Activated T-cell treated with anti-CD3 and anti-CD28 coated beads, Interleukin-2, amount 50 U/mL, for 24 hours (primary cell): ENCODE measurements at regions not wholly inside any gene's neighbourhood (a gene's known extent, or its start where the extent isn't known, plus 50 kb on each side); places are given as distances from the start of the nearest gene placed in this dataset.

ENCODE experiments used
- DNase-seq: peaks from one replicate; pipeline ENCODE4 v3.0.0-alpha.2; 2020
- H3K27ac Mint-ChIP-seq: 2 replicates; pipeline ENCODE4 v1.8.0; 2020; ENCODE audit warnings: mild to moderate bottlenecking, mixed read lengths
- H3K27me3 Mint-ChIP-seq: 2 replicates; pipeline ENCODE4 v1.8.0; 2020; ENCODE audit warnings: mixed read lengths
- H3K36me3 Mint-ChIP-seq: 2 replicates; pipeline ENCODE4 v1.8.0; 2020; ENCODE audit warnings: low read depth, mixed read lengths
- H3K4me1 Mint-ChIP-seq: 2 replicates; pipeline ENCODE4 v1.8.0; 2020; ENCODE audit warnings: low read depth, mixed read lengths
- H3K4me3 Mint-ChIP-seq: 2 replicates; pipeline ENCODE4 v1.8.0; 2020; ENCODE audit warnings: mild to moderate bottlenecking, moderate library complexity, mixed read lengths
- H3K9me3 Mint-ChIP-seq: 2 replicates; pipeline ENCODE4 v1.8.0; 2020; ENCODE audit warnings: mixed read lengths

DNA sequence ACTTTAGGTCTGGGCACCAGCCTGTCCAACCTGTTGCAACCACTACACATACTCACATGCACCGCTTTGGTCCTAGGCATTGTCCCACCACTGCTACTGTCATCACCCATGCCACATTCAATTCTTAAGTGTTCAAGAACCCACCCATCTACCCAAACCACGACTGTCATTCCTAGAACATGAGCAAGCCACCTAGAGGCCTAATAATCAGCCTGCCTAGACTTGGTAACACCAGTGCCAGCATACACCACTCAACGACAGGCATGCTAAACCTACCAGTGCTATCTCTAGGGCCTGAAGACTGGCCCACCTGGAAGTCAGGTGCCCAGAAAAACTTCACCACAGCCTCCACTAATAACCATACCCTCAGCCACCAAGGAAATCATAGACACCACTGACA lies 532.8 kb upstream of the DEPDC1 start:
- H3K27me3 Mint-ChIP-seq = no peaks in the 10 kb centered on the region
- H3K9me3 Mint-ChIP-seq = peaks cover 46% of the 10 kb centered on the region
- no peak overlapping the region for H3K27ac Mint-ChIP-seq
- DNase-seq = no peak
- H3K36me3 Mint-ChIP-seq = no peaks in the 10 kb centered on the region
- no peaks in the 10 kb centered on the region for H3K4me1 Mint-ChIP-seq
- H3K4me3 Mint-ChIP-seq = no peak overlapping the region

DNA sequence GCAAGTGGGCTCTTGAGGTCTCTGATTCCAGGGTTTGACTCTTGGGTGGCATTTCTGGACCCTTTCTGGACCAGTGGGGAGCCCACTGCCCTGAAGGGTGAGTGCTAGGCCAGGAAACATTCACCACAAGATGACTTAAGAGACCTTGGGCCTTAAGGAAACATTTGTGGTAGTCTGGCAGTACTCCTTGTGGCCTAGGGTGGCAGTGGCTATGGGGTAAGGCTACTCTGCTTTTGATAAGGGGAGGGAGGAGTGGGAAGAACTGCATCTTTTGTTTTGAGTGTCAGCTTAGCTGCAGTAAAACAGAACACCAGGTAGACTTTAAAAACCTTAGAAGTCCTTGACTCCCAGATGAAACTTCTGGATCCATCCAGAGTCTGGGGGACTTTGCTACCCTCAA lies 529.3 kb upstream of the LRRC7 start:
- Mint-ChIP-seq H3K4me1 (no peaks in the 10 kb centered on the region), H3K36me3 (no peaks in the 10 kb centered on the region), H3K27ac (no peak overlapping the region), H3K27me3 (no peaks in the 10 kb centered on the region), H3K4me3 (no peak overlapping the region), H3K9me3 (peaks cover 26% of the 10 kb centered on the region)
- DNase-seq = no peak

DNA sequence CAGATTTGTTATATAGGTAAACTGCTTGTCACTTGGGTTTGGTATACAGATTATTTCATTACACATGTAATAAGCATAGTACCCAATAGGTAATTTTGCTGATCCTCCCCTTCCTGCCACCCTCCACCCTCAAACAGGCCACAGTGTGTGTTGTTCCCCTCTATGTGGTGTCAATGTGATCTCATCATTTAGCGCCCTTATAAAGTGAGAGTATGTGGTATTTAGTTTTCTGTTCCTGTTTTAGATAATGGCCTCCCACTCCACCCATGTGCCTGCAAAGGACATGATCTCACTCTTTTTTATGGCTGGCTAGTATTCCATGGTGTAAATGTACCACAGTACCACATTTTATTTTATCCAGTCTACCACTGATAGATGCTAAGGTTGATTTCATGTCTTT lies 522.1 kb upstream of the LRRC7 start:
- H3K4me1 Mint-ChIP-seq = no peaks in the 10 kb centered on the region
- DNase-seq = no peak
- no peak overlapping the region for H3K27ac Mint-ChIP-seq
- H3K4me3 Mint-ChIP-seq = no peak overlapping the region
- H3K27me3 Mint-ChIP-seq = no peaks in the 10 kb centered on the region
- H3K9me3 Mint-ChIP-seq = peaks cover 4% of the 10 kb centered on the region
- no peaks in the 10 kb centered on the region for H3K36me3 Mint-ChIP-seq

DNA sequence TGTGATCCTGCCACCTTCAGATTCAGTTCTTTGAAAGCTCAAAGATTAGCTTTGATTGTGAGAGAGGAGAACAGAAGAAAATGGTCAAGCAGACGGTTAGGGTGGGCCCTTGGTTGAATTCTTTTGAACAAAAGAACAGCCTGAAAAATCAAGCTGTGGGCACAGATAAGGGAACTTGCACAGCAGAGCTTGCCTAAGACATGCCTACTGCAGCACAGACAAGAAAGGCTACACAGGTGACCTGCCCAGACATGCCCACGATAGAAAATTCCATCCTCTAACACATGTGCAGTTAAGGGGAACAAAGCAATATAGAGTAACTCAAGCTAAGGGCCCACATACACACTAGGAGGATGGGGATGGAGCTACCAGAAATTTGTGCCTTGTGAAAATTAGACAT lies 512.5 kb upstream of the LRRC7 start:
- Mint-ChIP-seq H3K4me1 (no peaks in the 10 kb centered on the region), H3K27me3 (no peaks in the 10 kb centered on the region), H3K27ac (no peak overlapping the region), H3K9me3 (peaks cover 9% of the 10 kb centered on the region), H3K4me3 (no peak overlapping the region), H3K36me3 (no peaks in the 10 kb centered on the region)
- DNase-seq = no peak

DNA sequence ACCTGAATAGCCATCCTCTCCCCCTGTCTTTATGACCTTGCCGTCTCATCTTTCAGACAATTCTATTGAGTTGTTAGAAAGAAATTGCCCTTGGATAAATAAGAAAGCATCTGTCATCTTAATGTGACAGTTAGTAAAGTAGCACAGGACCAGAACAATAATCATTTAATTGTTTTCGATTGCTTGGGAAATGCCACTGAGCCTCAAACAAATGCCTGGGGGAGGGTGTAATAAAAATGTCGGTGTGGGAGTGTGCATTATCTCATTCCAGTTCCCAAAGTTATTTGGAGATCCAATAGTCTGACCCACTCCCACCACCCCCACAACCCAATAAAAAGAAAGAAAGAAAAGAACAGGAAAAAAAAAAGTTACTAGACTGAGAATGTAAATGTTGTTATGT lies 509.3 kb upstream of the LRRC7 start:
- Mint-ChIP-seq H3K27ac (no peak overlapping the region), H3K4me1 (no peaks in the 10 kb centered on the region), H3K27me3 (no peaks in the 10 kb centered on the region), H3K9me3 (peaks cover 5% of the 10 kb centered on the region), H3K4me3 (no peak overlapping the region), H3K36me3 (no peaks in the 10 kb centered on the region)
- no peak for DNase-seq

DNA sequence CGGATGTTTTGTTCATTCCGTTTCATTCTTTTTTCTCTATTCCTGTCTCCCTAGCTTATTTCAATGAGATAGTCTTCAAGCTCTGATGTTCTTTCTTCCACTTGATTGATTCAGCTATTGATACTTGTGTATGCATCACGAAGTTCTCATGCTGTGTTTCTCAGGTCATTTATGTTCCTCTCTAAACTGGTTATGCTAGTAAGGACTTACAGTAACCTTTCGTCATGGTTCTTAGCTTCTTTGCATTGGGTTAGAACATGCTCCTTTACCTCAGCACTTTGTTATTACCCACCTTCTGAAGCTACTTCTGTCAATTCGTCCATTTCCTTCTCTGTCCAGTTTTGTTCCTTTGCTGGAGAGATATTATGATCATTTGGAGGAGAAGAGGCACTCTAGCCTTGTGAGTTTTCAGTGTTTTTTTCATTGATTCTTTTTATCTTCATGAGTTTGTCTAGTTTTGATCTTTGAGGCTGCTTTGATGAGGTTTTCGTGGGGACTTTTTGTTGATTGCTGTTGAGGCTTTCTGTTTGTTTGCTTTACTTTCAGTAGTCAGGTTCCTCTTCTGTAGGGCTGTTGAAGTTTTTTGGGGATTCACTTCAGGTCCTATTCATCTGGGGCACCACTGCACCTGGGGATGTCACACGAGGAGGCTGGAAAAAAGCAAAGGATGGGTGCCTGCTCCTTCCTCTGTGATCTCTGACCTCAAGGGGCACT lies 496.9 kb upstream of the LRRC7 start:
- Mint-ChIP-seq H3K4me1 (no peaks in the 10 kb centered on the region), H3K27ac (no peak overlapping the region), H3K4me3 (no peak overlapping the region), H3K36me3 (no peaks in the 10 kb centered on the region), H3K9me3 (peaks cover 10% of the 10 kb centered on the region), H3K27me3 (no peaks in the 10 kb centered on the region)
- no peak for DNase-seq

DNA sequence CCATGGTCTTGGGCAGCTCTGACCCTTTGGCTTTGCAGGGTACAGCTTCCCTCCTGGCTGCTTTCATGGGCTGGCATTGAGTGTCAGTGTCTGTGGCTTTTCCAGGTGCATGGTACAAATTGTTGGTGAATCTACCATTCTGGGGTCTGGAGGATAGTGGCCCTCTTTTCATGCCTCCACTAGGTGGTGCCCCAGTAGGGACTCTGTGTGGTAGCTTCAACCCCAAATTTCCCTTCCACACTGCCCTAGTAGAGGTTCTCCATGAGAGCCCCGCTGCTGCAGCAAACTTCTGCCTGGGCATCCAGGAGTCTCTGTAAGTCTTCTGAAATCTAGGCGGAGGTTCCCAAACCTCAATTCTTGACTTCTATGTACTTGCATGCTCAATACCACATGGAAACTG lies 494.5 kb upstream of the LRRC7 start:
- no peak for DNase-seq
- H3K4me3 Mint-ChIP-seq = no peak overlapping the region
- H3K27me3 Mint-ChIP-seq = no peaks in the 10 kb centered on the region
- no peaks in the 10 kb centered on the region for H3K4me1 Mint-ChIP-seq
- no peak overlapping the region for H3K27ac Mint-ChIP-seq
- H3K36me3 Mint-ChIP-seq = no peaks in the 10 kb centered on the region
- H3K9me3 Mint-ChIP-seq = peaks cover 6% of the 10 kb centered on the region

DNA sequence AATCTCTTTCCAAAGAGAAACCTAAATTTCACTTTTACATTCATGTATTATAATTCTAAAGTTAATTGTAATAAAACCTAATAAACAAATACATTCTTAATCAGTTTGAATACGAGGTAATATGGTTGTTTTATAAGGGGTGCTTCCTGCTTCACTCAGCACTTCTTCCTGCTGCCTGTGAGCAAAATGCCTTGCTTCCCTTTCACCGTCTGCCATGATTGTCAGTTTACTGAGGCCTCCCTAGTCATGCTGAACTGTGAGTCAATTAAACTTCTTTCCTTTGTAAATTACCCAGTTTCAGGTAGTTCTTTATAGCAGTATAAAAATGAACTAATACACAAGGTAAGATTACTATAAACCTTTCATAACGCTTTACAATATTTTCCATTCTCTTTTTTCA lies 491.1 kb upstream of the LRRC7 start:
- Mint-ChIP-seq H3K36me3 (no peaks in the 10 kb centered on the region), H3K4me3 (no peak overlapping the region), H3K27me3 (no peaks in the 10 kb centered on the region), H3K27ac (no peak overlapping the region), H3K9me3 (peaks cover 4% of the 10 kb centered on the region), H3K4me1 (no peaks in the 10 kb centered on the region)
- DNase-seq = no peak

DNA sequence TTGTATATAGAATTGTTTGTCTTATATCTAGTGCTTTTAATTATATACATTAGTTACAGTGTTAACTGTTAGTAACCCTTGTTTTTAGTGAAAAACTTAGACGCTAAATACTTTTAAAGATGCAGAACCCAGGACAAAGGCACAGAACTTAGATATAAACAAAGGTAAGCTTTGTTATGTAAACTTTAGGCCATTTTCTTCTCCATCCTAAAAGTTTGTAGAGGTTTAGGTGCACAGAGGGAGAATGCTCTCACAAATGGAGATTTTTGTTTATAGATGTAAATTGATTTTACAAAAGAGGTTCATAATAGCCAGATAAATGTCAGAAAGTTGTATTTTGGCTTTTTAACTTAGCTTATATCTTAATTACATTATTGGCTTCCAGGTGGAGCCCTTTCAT lies 490.5 kb upstream of the LRRC7 start:
- peaks cover 5% of the 10 kb centered on the region for H3K9me3 Mint-ChIP-seq
- H3K27ac Mint-ChIP-seq = no peak overlapping the region
- no peaks in the 10 kb centered on the region for H3K4me1 Mint-ChIP-seq
- DNase-seq = no peak
- no peaks in the 10 kb centered on the region for H3K36me3 Mint-ChIP-seq
- H3K4me3 Mint-ChIP-seq = no peak overlapping the region
- no peaks in the 10 kb centered on the region for H3K27me3 Mint-ChIP-seq

DNA sequence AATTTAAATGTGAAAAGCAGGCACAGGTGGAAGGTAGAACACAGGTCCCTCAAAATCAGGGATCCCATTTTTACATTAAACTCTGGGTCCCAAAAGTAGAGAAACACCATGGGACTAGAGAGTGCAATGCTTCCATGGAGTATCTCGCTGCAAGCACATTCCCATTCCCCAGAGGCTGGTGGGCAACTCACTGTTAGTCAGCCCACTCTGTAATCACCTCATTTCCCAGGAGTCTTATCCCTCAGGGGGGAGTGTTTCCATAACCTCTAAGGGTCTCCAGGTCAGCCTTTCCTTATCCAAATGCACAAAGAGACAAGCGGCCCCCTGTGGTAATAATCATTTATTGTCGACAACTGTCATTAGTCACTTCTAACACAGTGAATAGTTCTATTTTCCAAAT lies 490.1 kb upstream of the LRRC7 start:
- H3K4me1 Mint-ChIP-seq = no peaks in the 10 kb centered on the region
- no peaks in the 10 kb centered on the region for H3K36me3 Mint-ChIP-seq
- H3K4me3 Mint-ChIP-seq = no peak overlapping the region
- H3K27ac Mint-ChIP-seq = no peak overlapping the region
- H3K27me3 Mint-ChIP-seq = no peaks in the 10 kb centered on the region
- peaks cover 8% of the 10 kb centered on the region for H3K9me3 Mint-ChIP-seq
- no peak for DNase-seq

DNA sequence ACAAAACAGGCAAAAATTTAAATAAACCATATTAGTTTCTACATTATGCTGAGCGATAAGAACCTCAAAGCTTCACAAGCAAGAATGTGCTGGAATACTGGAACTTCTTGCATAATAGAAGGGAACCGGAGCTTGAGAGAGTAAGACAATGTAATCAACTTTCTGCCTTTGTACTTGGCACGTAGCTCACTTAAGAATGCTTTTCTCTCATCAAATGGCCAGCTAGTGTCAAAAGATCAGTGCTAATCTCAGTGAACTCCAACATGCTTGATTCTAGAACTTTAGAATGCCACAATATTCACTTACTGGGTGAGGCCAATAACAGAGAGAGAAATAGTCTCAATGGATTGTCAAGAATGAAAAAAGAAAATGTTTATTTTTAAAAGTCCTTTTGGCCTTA lies 486.1 kb upstream of the LRRC7 start:
- H3K27me3 Mint-ChIP-seq = no peaks in the 10 kb centered on the region
- DNase-seq = no peak
- peaks cover 8% of the 10 kb centered on the region for H3K9me3 Mint-ChIP-seq
- no peaks in the 10 kb centered on the region for H3K4me1 Mint-ChIP-seq
- no peak overlapping the region for H3K4me3 Mint-ChIP-seq
- no peak overlapping the region for H3K27ac Mint-ChIP-seq
- no peaks in the 10 kb centered on the region for H3K36me3 Mint-ChIP-seq

DNA sequence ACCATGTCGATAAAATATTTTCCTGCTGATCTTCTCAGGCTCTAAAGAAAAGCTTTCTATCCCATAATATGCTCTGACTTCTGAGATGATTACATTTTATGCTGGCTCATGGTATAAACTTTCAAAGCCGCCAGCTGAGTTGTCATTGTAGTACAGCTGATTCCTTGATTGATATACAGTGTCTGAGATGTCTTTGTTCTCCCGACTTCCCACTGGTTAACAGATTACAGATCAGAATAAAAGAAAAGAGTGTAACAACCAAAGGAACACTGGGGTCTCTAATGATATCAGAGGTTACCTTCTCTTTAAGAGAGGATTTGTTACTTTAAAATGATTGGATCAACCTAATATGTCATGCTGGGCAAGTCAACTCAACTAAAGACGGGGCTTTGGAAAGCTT lies 485.4 kb upstream of the LRRC7 start:
- no peaks in the 10 kb centered on the region for H3K27me3 Mint-ChIP-seq

DNA sequence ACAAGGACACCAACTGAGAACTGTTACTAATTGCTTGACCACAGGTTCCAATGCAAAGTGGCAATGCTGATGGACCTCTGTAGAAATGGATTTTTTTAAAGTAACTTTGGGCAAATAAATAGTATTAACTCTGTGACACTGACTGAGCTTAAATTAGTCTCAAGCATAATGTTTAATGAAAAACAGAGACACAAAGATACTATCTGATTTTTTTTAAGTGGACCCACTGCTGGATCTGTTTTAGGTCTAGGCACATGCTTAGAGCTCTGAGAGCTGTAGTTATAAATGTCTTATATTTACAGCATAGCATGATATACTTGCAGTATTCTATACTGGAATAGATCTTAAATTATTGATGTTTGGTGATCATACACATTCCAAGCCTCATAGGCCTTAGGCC lies 481.6 kb upstream of the LRRC7 start:
- DNase-seq = no peak
- Mint-ChIP-seq H3K9me3 (peaks cover 20% of the 10 kb centered on the region), H3K36me3 (no peaks in the 10 kb centered on the region), H3K4me1 (no peaks in the 10 kb centered on the region), H3K27ac (no peak overlapping the region), H3K4me3 (no peak overlapping the region), H3K27me3 (no peaks in the 10 kb centered on the region)

More for the DNA sequence above, 485.4 kb upstream of the LRRC7 start:
- Mint-ChIP-seq H3K27ac (no peak overlapping the region), H3K36me3 (no peaks in the 10 kb centered on the region), H3K4me1 (no peaks in the 10 kb centered on the region), H3K4me3 (no peak overlapping the region), H3K9me3 (peaks cover 9% of the 10 kb centered on the region)
- no peak for DNase-seq

DNA sequence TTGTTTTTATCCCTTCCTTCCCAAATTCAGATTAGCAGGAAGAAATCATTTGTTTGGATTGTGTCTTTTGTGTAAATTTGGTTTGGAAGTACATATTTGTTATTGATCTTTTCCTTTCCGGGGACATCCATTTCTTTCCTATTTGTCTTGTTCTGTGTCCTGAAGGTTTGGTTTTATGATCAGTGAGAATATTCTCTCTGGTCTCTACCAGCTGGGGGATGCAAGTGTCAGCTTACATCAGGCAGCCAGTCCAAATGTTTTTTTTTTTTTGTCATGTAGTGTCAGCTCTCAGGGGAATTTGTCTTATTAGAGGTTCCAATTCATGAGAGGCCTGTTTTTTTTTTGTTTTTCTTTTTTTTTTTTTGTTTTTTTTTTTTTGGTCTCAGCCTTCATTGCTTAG lies 479.2 kb upstream of the LRRC7 start:
- no peak for DNase-seq
- Mint-ChIP-seq H3K9me3 (peaks cover 25% of the 10 kb centered on the region), H3K4me3 (no peak overlapping the region), H3K36me3 (no peaks in the 10 kb centered on the region), H3K27ac (no peak overlapping the region), H3K27me3 (no peaks in the 10 kb centered on the region), H3K4me1 (no peaks in the 10 kb centered on the region)

DNA sequence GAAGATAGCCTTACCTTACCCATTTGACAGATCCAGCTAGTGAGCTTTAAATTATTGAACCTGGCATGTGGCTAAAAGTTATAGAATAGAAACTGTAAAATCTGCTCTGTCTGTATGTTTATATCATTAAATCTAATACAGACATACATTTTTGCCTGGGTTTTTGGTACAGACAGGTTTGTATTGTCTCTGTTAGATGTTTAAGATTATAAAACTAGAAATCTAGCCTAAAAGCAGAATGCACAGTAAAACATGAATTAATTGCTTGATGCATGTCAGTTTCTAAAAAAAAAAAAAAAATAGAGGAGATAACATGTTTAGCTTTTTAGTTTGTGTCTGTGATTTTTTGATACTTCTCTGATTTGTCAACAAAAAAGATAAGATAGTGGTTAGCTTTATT lies 477.6 kb upstream of the LRRC7 start:
- Mint-ChIP-seq H3K27ac (no peak overlapping the region), H3K4me1 (no peaks in the 10 kb centered on the region), H3K27me3 (no peaks in the 10 kb centered on the region), H3K36me3 (no peaks in the 10 kb centered on the region), H3K4me3 (no peak overlapping the region), H3K9me3 (peaks cover 28% of the 10 kb centered on the region)
- no peak for DNase-seq

DNA sequence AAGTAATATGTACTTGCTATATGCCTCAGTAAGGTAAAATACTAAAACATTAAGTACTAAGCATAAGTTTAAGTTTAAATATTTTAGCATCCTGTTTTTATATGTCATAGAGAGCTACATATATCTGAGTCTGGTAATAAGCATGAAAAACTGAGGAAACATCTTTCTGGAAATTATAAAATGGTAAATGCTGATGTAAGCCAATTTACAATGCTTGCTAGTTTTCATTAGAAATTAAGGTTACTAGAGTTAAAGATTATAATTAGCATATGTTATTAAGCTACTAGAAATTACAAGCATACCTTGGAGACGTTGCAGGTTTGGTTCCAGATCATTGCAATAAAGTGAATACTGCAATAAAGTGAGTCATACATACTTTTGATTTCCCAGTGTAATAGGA lies 477.0 kb upstream of the LRRC7 start:
- Mint-ChIP-seq H3K4me3 (no peak overlapping the region), H3K9me3 (peaks cover 31% of the 10 kb centered on the region), H3K36me3 (no peaks in the 10 kb centered on the region), H3K4me1 (no peaks in the 10 kb centered on the region), H3K27ac (no peak overlapping the region), H3K27me3 (no peaks in the 10 kb centered on the region)
- no peak for DNase-seq
